Activated CD8-positive, alpha-beta T cell treated with anti-CD3 and anti-CD28 coated beads, Interleukin-2, amount 10 ng/mL, durations not matched to agents 7 days and 5 days (primary cell): ENCODE measurements at regions not wholly inside any gene's neighbourhood (a gene's known extent, or its start where the extent isn't known, plus 50 kb on each side); places are given as distances from the start of the nearest gene placed in this dataset.

ENCODE experiments used
- ATAC-seq: fragments of 150-1000 bp; cut with Tn5 transposase; one replicate; pipeline ENCODE4 v1.10.0; 2021; ENCODE audit warnings: moderate library complexity
- CTCF ChIA-PET: fragments of 350-600 bp; sonication (Branson Sonifier 250); formaldehyde crosslinking; loops from one replicate; lab custom pipeline; 2021; ENCODE audit warnings: antibody characterized with exemption; lab: Charles Lee
- POLR2A ChIA-PET: fragments of 350-600 bp; sonication (Branson Sonifier 250); formaldehyde crosslinking; loops from one replicate; lab custom pipeline; 2021; ENCODE audit warnings: antibody characterized with exemption; lab: Charles Lee
- DNase-seq: peaks from one replicate; pipeline ENCODE4 v3.0.0-alpha.2; 2020
- H3K27ac Mint-ChIP-seq: one replicate; pipeline ENCODE4 v1.8.0; 2021; ENCODE audit warnings: mild to moderate bottlenecking, mixed read lengths
- H3K27me3 Mint-ChIP-seq: one replicate; pipeline ENCODE4 v1.8.0; 2021; ENCODE audit warnings: low read depth, mixed read lengths
- H3K36me3 Mint-ChIP-seq: one replicate; pipeline ENCODE4 v1.8.0; 2021; ENCODE audit warnings: low read depth, mixed read lengths
- H3K4me1 Mint-ChIP-seq: one replicate; pipeline ENCODE4 v1.8.0; 2021; ENCODE audit warnings: low read depth, mixed read lengths
- H3K4me3 Mint-ChIP-seq: one replicate; pipeline ENCODE4 v1.8.0; 2021; ENCODE audit warnings: mild to moderate bottlenecking, mixed read lengths
- H3K9me3 Mint-ChIP-seq: one replicate; pipeline ENCODE4 v1.8.0; 2022; ENCODE audit warnings: mixed read lengths; ENCODE audit not compliant: insufficient read depth

GRCh38 chr7:41786404-41786803 lies 83.5 kb upstream of the INHBA start:
- H3K27ac Mint-ChIP-seq, result no peak overlapping the region
- ChIA-PET POLR2A (no interaction called here), CTCF (no interaction called here)
- H3K4me3 Mint-ChIP-seq, result no peak overlapping the region
- no peak for ATAC-seq
- no peaks in the 10 kb centered on the region for H3K36me3 Mint-ChIP-seq
- H3K4me1 Mint-ChIP-seq, result no peaks in the 10 kb centered on the region
- peaks cover 4% of the 10 kb centered on the region for H3K9me3 Mint-ChIP-seq
- DNase-seq, result no peak
- H3K27me3 Mint-ChIP-seq, result peaks cover 9% of the 10 kb centered on the region

GRCh38 chr7:41785840-41786239 lies 83.0 kb upstream of the INHBA start:
- DNase-seq (no peak), ATAC-seq (no peak)
- Mint-ChIP-seq H3K27me3 (peaks cover 11% of the 10 kb centered on the region), H3K4me3 (no peak overlapping the region), H3K27ac (no peak overlapping the region), H3K9me3 (peaks cover 4% of the 10 kb centered on the region), H3K4me1 (no peaks in the 10 kb centered on the region), H3K36me3 (no peaks in the 10 kb centered on the region)
- CTCF ChIA-PET, result no interaction called here
- POLR2A ChIA-PET, result no interaction called here

GRCh38 chr7:41785265-41785664 lies 82.4 kb upstream of the INHBA start:
- Mint-ChIP-seq H3K4me1 (no peaks in the 10 kb centered on the region), H3K27ac (no peak overlapping the region), H3K27me3 (peaks cover 11% of the 10 kb centered on the region), H3K9me3 (peaks cover 4% of the 10 kb centered on the region), H3K4me3 (no peak overlapping the region), H3K36me3 (no peaks in the 10 kb centered on the region)
- DNase-seq (no peak), ATAC-seq (no peak)
- CTCF ChIA-PET, result no interaction called here
- POLR2A ChIA-PET, result no interaction called here

DNA sequence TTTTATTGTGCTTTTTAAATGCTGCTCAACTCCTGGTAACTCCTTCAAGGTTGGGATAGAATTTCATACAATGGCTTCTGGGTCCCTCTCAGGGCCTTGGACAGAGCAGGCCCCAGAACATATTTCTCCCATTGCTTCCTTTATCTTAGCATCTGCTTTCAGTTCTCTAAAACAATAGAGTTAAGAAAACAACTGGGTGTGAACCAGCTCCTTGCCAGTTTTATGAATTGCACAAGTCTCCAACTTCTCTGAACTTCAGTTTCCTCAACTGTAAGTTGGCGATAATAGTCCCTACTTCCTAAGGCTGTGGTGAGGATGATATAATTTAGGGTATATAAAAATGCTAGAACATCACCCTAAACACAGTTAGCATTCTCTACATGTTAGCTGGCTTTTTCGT lies 77.0 kb upstream of the INHBA start:
- no peaks in the 10 kb centered on the region for H3K4me1 Mint-ChIP-seq
- no peak for ATAC-seq
- peaks cover 5% of the 10 kb centered on the region for H3K27me3 Mint-ChIP-seq
- DNase-seq, result no peak
- H3K9me3 Mint-ChIP-seq, result peaks cover 4% of the 10 kb centered on the region
- CTCF ChIA-PET, result no interaction called here
- POLR2A ChIA-PET, result no interaction called here
- H3K27ac Mint-ChIP-seq, result no peak overlapping the region
- no peak overlapping the region for H3K4me3 Mint-ChIP-seq
- H3K36me3 Mint-ChIP-seq, result no peaks in the 10 kb centered on the region

- no peak overlapping the region for H3K27ac Mint-ChIP-seq
- peaks cover 7% of the 10 kb centered on the region for H3K27me3 Mint-ChIP-seq
- POLR2A ChIA-PET, result no interaction called here
- no peak for DNase-seq
- no peak overlapping the region for H3K4me3 Mint-ChIP-seq
- CTCF ChIA-PET, result no interaction called here
- peaks cover under 1% of the 10 kb centered on the region for H3K9me3 Mint-ChIP-seq
- H3K36me3 Mint-ChIP-seq, result no peaks in the 10 kb centered on the region
- no peaks in the 10 kb centered on the region for H3K4me1 Mint-ChIP-seq
- no peak for ATAC-seq
Measured at GRCh38 chr7:41777894-41778596, 75.2 kb upstream of the INHBA start.

- ATAC-seq, result no peak
- H3K27ac Mint-ChIP-seq, result no peak overlapping the region
- ChIA-PET POLR2A (no interaction called here), CTCF (no interaction called here)
- H3K36me3 Mint-ChIP-seq, result no peaks in the 10 kb centered on the region
- H3K27me3 Mint-ChIP-seq, result peaks cover 6% of the 10 kb centered on the region
- no peaks in the 10 kb centered on the region for H3K4me1 Mint-ChIP-seq
- H3K4me3 Mint-ChIP-seq, result no peak overlapping the region
- DNase-seq, result no peak
- no peaks in the 10 kb centered on the region for H3K9me3 Mint-ChIP-seq
Measured at GRCh38 chr7:41774966-41775365, 72.1 kb upstream of the INHBA start.

DNA sequence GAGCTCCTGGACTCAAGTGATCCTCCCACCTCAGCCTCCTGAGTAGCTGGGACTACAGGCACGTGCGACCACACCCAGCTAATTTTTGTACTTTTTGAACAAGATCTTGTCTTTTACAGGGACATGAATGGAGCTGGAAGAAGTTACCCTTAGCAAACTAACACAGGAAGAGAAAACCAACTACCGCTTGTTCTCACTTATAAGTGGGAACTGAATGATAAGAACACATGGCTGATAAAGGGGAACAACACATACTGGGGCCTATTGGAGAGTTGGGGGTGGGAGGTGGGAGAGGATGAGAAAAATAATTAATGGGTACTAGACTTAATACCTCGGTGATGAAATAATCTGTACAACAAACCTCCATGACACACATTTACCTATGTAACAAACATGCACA lies 70.9 kb upstream of the INHBA start:
- ChIA-PET CTCF (no interaction called here), POLR2A (no interaction called here)
- no peak overlapping the region for H3K4me3 Mint-ChIP-seq
- no peaks in the 10 kb centered on the region for H3K36me3 Mint-ChIP-seq
- H3K4me1 Mint-ChIP-seq, result no peaks in the 10 kb centered on the region
- ATAC-seq, result no peak
- H3K27ac Mint-ChIP-seq, result no peak overlapping the region
- no peaks in the 10 kb centered on the region for H3K9me3 Mint-ChIP-seq
- H3K27me3 Mint-ChIP-seq, result peaks cover 7% of the 10 kb centered on the region
- no peak for DNase-seq

DNA sequence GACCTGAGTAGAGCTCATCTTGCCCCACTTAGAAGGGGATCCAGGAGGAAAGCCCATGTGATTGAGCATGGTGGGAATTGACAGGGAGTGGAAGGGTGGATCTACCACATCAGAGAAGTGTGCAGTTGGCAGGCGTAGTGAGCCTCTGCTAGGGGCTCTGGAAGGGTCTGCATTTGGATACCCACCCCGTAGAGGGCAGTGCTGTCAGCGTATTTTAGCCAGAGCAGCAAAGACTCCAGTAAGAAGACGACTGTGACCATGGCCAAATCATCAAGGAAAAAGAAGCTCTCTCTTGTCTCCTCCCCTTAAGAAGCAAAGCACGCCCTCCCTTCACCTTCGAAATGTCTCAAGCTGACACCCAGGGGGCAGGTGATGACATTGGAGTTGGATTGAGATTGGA lies 68.8 kb upstream of the INHBA start:
- ChIA-PET CTCF (no interaction called here), POLR2A (no interaction called here)
- ATAC-seq, result no peak
- Mint-ChIP-seq H3K9me3 (no peaks in the 10 kb centered on the region), H3K36me3 (no peaks in the 10 kb centered on the region), H3K27ac (no peak overlapping the region), H3K27me3 (peaks cover 10% of the 10 kb centered on the region), H3K4me1 (no peaks in the 10 kb centered on the region), H3K4me3 (no peak overlapping the region)
- DNase-seq, result no peak

DNA sequence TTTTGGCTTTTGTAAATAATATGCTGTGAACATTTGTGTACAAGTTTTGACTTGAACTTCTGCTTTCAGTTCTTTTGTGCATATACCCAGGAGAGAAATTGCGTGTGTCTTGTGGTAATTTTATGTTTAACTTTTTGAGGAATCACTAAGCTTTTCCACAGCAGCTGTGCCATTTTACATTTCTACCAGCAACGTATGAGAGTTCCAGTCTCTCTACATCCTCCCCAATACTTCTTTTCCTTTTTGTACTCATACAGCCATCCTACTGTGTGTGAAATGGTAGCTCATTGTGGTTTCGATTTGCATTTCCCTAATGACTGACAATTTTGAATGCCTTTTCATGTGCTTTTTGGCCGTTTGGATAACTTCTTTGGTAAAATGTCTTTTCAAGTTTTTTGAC lies 66.3 kb upstream of the INHBA start:
- POLR2A ChIA-PET, result no interaction called here

GRCh38 chr7:41763626-41764025 lies 60.7 kb upstream of the INHBA start:
- ATAC-seq (no peak), DNase-seq (no peak)
- Mint-ChIP-seq H3K4me3 (no peak overlapping the region), H3K9me3 (peaks cover 19% of the 10 kb centered on the region), H3K36me3 (no peaks in the 10 kb centered on the region), H3K27ac (no peak overlapping the region), H3K27me3 (peaks cover 3% of the 10 kb centered on the region), H3K4me1 (no peaks in the 10 kb centered on the region)
- ChIA-PET CTCF (no interaction called here), POLR2A (no interaction called here)

More for the DNA sequence above, 66.3 kb upstream of the INHBA start:
- Mint-ChIP-seq H3K27me3 (peaks cover 10% of the 10 kb centered on the region), H3K36me3 (no peaks in the 10 kb centered on the region), H3K4me3 (no peak overlapping the region), H3K27ac (no peak overlapping the region), H3K9me3 (no peaks in the 10 kb centered on the region), H3K4me1 (no peaks in the 10 kb centered on the region)
- CTCF ChIA-PET, result no interaction called here
- no peak for ATAC-seq
- no peak for DNase-seq

- CTCF ChIA-PET, result no interaction called here
- ATAC-seq (no peak), DNase-seq (no peak)
- no peaks in the 10 kb centered on the region for H3K27me3 Mint-ChIP-seq
- H3K27ac Mint-ChIP-seq, result no peak overlapping the region
- H3K36me3 Mint-ChIP-seq, result no peaks in the 10 kb centered on the region
- POLR2A ChIA-PET, result no interaction called here
- H3K9me3 Mint-ChIP-seq, result peaks cover 25% of the 10 kb centered on the region
- H3K4me1 Mint-ChIP-seq, result no peaks in the 10 kb centered on the region
- H3K4me3 Mint-ChIP-seq, result no peak overlapping the region
Measured at GRCh38 chr7:41762641-41763040, 59.8 kb upstream of the INHBA start.

- DNase-seq (no peak), ATAC-seq (no peak)
- Mint-ChIP-seq H3K4me3 (no peak overlapping the region), H3K9me3 (peaks cover 29% of the 10 kb centered on the region), H3K4me1 (no peaks in the 10 kb centered on the region), H3K27me3 (no peaks in the 10 kb centered on the region), H3K36me3 (no peaks in the 10 kb centered on the region), H3K27ac (no peak overlapping the region)
- CTCF ChIA-PET, result no interaction called here
- POLR2A ChIA-PET, result no interaction called here
Measured at GRCh38 chr7:41760293-41760692, 57.4 kb upstream of the INHBA start.

DNA sequence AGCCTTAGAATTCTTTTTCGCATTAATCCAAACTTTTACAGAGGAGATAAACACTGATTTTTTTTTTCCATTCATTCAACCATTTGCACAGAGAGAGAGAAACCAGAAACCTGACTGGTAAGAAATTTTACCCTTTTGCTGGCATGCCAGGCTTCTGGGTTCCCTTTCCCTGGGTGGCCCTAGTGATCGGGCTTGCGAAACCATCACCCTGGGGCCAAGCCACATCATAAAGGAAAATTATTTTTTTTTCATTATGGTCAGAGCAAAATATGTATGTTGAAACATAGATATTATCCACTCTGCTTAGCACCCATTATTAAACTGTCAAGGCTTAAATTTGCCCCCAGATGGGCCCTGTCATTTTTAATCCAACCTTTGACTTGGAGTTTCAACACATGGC lies 55.4 kb upstream of the INHBA start:
- H3K9me3 Mint-ChIP-seq, result peaks cover 34% of the 10 kb centered on the region
- H3K4me3 Mint-ChIP-seq, result no peak overlapping the region
- no peak for ATAC-seq
- ChIA-PET CTCF (no interaction called here), POLR2A (interaction anchor here (0.6 kb wide), 1 partner anchor 163 kb away, joined by 3 read pairs; no protein-coding TSS in a partner anchor)
- DNase-seq, result no peak
- no peaks in the 10 kb centered on the region for H3K4me1 Mint-ChIP-seq
- no peaks in the 10 kb centered on the region for H3K36me3 Mint-ChIP-seq
- H3K27ac Mint-ChIP-seq, result no peak overlapping the region
- no peaks in the 10 kb centered on the region for H3K27me3 Mint-ChIP-seq
